ENCODE measurements at regions not wholly inside any gene's neighbourhood (a gene's known extent, or its start where the extent isn't known, plus 50 kb on each side); places are given as distances from the start of the nearest gene placed in this dataset.

- TF ChIP-seq CTCF (IDR thresholded peaks at IDR 0.05; ENCODE audit: poor library complexity) (no peak), EZH2 (IDR thresholded peaks at IDR 0.05; ENCODE audit: borderline replicate concordance) (no peak), EZH2phosphoT487 (IDR thresholded peaks at IDR 0.05; ENCODE audit: low read depth, severe bottlenecking, unreplicated experiment) (no peak)
These were observed 144.2 kb upstream of the CYP1B1 start for GRCh38 chr2:38220164-38220563.
